ENCODE measurements at regions not wholly inside any gene's neighbourhood (a gene's known extent, or its start where the extent isn't known, plus 50 kb on each side); places are given as distances from the start of the nearest gene placed in this dataset.
A peak's percentile ranks its signal among the peaks of the same experiment; 100 is the strongest.
"Not testable (repeated sequence)": the region's sequence is repeated elsewhere in the genome, so short reads cannot be mapped to it uniquely, and the experiment has no call there.

DNA sequence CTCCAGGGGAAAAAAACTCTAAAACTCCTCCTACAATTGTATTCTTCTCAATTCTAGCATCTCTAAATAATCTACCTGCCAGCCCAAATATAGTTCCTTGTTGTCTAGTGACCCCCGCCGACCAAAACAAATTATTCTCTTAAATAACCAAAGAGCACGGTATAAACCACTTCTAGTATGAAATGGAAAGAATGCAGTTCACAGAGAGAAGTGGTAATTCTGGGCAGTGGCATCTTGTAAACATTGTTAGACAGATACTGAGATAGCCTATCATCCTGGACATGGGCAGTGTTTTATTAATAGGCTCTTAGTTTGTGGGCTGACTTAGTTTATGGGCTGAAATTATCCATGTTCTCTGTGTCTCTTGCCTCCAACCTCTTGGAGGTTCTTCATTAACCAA is 1412.6 kb upstream of the CDH9 start:
- no peak for FAIRE-seq
- no peak for DNase-seq (ENCODE audit: insufficient read length, low spot score)

DNA sequence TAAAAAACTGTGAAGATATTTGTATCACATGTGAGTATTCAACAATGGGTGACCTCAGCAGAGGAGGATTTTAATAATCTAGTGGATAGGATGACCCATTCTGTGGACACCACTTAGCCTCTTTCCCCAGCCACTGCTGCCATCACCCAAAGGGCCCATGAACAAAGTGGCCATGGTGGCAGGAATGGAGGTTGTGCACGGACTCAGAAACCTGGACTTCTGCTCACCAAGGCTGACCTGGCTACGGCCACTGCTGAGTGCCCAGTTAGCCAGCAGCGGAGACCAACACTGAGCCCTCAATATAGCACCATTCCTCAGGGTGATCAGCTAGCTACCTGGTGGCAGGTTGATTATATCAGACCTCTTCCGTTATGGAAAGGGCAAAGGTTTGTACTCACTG is 1410.4 kb upstream of the CDH9 start:
- DNase-seq (ENCODE audit: insufficient read length, low spot score) (no peak), FAIRE-seq (no peak)

DNA sequence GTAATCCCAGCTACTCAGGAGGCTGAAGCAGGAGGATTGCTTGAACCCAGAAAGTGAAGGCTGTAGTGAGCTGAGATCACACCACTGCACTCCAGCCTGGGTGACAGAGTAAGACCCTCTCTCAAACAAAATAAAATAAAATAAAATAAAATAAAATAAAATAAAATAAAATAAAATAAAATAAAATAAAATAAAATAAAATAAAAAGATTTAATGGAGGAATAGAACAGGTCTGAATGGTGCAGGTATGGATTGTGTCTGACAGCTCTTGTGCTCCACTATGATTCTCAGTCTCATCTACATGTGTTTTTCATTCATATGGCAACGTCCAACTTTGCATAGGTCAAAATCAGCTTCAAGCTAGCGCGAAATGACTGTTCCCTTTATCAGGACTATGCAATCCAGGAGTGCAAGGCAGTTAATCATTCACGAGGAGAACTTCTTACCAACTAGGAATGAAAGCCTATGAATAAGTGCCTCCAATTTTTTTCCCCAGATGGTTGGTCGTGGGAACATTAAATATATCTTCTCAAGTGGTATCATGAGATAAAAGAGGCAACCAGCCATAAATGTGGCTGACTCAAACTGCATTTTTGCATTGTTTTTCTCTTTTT is 1392.3 kb upstream of the CDH9 start:
- FAIRE-seq, result no peak
- no peak for DNase-seq (ENCODE audit: insufficient read length, low spot score)

DNA sequence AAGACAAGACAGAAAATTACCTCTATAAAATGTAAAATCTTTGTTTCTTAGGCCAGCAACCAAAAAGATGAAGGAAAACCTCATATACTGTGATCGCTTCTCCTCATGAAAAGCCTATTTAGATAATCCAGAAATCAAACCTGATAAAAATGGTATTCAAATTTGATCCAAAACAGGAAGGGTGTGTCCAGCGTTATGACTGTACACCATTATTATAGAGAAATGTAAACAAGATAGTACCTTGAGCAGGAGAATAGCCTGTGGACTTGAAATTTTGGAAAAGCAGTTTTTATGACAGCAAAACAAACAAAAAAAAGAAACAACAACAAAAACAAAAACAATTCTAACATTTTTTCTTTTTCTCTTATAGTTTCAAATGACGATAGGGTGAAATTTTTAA is 1382.8 kb upstream of the CDH9 start:
- DNase-seq (ENCODE audit: insufficient read length, low spot score) (no peak), FAIRE-seq (no peak)

DNA sequence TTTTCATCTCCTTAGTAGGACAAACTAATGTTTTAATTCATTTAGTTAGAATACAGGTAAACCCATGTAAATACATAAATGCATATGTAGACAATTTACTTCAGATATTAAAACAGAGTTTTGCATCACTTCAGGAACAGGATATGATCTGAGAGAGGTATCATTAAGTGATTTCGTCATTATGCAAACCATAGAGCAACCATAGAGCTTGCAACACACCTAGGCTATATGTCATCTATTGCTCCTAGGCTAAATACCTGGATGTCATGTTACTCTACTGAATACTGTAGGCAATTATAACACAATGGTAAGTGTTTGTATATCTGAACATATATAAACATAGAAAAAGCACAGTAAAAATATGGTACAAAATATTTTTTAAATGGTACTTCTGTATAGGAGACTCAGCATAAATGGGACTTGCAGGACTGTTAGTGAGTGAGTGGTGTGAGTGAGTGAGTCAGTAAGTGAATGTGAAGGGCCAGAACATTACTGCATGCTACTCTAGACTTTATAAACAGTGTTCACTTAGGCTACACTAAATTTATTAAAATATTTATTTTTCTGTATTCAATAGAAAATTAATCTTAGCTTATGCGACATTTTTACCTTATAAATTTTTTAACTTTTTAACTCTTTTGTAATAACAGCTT is 1377.5 kb upstream of the CDH9 start:
- DNase-seq (ENCODE audit: insufficient read length, low spot score), result no peak
- FAIRE-seq, result no peak

DNA sequence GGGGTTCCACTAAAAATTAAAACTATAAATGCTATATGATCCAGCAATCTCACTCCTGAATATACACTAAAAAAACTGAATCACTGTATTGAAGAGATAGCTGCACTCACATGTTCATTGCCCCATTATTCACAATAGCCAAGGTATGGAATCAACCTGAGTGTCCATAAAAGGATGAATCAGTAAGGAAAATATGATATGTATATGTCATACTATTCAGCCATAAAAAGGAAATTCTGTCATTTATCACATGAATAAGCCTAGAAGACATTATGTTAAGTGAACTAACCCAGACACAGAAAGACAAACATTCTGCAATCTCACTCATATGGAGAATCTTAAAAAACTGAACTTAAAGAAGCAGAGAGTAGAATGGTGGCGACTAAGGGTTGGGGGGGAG is 1376.2 kb upstream of the CDH9 start:
- FAIRE-seq, result no peak
- DNase-seq (ENCODE audit: insufficient read length, low spot score), result no peak

DNA sequence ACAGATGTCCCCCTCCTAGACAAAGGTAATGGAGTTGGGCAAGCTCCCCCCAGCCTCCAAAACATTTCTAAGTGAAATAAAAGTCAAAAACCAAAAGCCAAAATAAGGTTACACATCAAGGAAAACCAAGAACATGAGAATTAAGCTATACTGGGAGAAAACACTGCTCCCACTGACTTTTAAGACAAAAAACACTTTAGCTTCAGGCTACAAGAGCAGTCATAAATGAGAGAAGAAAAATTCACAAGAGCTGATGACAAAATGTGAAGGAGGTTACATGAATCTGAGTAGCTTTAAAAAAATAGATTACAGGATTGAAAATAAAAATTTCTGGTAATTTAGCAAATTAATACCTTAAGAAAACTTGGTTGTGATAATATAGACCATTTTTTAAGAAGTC is 1370.3 kb upstream of the CDH9 start:
- DNase-seq (ENCODE audit: insufficient read length, low spot score), result no peak
- no peak for FAIRE-seq

DNA sequence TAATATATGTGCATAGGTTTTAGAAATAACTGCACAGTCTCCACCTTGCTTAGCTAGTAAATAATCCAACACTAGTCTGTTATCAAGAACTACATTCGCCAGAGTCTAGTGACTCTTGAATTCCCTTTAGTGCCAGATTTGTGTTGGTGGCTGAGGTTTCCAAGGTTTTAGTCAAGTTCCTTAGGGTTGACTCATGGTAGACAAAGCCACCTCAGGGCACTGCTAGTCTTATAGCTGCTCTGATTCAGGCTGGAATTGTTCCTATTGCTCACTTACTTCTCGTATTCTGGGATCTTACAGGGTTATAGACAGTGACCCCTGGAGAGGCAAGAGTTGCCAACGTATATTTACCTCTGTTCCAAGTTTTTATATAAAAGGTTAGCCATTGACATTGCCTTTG is 1369.8 kb upstream of the CDH9 start:
- FAIRE-seq (peak; percentile 85), DNase-seq (ENCODE audit: insufficient read length, low spot score) (peak; percentile 60)

DNA sequence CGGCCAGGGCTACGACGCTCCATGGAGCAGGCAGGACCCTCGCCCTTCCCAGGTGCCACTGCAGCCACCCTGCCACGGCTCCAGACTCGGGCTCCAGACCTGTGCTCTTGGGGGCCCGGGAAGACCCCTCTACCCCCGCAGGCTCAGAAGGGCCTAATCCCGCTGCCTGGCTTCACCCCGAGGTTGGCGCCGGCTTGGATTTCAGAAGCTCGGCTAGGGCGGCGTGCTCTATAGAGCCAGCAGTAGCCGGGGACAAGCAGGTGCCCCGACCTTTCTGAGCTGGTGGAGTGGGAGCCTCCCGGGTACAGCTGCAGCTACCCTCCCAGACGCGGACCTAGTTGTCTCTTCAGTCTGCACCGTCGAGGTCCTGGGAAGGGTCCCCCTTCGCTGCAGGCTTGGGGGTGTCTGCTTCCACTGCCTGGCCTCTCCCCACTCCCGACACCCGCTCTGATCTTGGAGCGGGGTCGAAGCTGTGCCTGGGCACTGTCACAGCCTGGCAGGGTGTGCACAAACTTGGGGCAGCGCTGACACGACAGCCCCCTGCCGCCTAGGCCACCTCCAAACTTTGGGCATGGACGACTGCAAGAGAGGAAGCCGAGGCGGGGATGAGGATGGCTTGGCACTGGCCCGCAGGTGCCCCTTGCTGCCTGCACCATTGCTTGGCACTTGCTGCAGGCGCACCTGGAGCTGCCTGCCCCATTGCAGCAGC is 1366.1 kb upstream of the CDH9 start:
- DNase-seq (ENCODE audit: insufficient read length, low spot score), result no peak
- FAIRE-seq, result no peak

DNA sequence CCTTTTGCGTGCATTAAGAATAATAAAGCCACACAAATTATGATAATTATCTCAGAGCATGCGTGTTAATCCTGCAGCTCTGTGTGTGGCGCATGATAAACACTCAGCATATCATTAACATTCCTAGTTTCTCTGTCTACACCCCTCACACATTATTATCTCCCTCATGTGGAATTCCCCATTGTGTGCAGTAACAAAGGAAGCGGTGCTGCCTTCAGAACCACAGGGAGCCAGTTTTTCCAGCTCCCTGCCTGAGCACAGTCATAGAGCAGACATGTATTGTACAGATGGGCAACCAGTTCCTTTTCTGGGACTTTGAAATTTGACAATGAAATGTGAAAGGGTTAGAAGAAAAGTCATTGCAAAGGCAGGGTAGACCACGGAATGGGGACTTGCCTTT is 1365.5 kb upstream of the CDH9 start:
- DNase-seq (ENCODE audit: insufficient read length, low spot score), result no peak
- FAIRE-seq, result no peak

DNA sequence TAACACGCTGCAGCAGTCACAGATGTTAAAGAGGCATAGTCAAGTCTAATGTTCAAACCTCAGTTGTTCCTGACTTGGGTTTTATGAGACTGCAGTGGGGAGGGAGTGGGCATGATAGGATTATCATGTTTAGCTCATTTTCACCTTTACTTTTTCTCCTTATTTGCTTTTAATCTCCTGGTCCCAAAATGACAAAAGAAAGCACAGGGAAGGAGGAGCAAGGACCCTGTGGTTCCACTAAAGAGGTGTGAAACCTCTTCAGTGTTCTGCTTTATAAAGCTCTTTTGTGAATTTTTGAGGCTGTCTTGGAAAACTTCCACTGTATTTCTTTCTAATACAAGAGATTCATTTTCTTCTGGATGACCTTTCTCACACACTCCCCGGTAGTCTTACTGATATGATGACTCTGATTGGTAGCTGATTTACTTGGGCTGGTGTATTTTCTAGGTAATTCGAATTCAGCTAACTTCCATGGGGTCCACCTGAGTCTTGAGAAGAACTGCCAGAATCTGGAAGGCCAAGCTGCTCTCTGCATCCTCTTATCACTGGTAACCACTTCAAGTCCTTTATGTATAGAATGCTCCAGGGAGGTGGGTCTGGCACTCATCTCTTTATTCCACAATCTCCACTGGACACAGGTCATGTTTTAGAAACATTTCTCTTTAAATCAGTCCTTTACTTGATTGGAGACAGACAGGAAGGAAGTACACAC is 1364.4 kb upstream of the CDH9 start:
- FAIRE-seq (peak; percentile 40), DNase-seq (ENCODE audit: insufficient read length, low spot score) (no peak)

DNA sequence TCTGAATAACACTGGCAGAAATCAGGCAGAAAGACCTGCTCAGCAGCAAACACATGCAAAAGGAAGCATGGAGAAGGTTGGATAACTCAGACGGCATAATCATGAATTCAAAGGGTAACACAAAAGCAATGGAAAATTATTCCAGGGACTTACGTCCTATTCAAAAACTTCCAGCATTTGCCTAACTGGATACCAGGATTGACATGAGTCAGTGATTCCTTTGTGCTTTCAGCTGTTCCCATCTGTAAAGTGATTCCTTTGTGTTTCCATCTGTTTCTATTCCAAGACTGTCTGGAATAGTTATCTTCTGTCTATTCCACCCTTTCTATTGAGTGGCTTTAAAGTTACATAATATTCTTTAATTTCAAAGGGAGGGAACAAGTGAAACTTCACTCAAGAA is 1361.7 kb upstream of the CDH9 start:
- peak; percentile 54 for FAIRE-seq
- DNase-seq (ENCODE audit: insufficient read length, low spot score), result no peak

DNA sequence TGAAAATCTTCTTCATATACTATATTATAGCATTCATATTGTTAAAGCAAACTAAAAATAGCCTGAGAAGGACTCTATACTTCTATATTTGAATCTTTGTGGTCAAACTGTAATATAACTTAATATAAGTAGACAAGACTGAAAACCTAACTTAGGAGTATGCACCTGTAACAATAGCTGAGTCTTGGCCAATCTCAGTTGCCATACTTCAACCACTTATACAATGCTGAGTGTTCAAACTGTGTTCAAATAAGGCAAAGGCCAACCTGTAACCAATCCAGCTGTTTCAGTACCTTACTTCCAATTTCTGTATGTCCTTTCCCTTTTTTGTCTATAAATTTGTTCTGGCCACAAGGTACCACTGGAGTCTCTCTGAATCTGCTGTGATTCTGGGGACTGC is 1360.8 kb upstream of the CDH9 start:
- DNase-seq (ENCODE audit: insufficient read length, low spot score), result no peak
- no peak for FAIRE-seq

DNA sequence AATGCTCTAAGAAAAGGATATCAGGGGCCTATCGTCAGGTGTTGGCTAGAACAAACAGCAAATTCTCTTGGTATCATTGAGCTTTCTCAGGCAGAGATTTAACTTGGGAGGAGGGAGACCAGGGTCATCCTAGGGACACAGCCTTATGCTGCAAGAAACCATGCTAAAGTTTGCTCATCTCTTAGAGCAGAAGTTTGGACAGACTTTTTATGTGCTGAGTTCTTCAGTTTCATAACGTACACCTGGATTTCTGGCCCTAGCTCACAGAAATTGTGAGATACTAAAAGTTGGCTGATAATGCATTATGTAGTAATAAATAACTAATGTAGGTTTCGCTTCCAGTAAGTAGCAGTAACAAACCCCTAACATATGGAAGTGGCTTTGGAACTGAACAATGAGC is 1359.8 kb upstream of the CDH9 start:
- DNase-seq (ENCODE audit: insufficient read length, low spot score), result no peak
- peak; percentile 60 for FAIRE-seq

DNA sequence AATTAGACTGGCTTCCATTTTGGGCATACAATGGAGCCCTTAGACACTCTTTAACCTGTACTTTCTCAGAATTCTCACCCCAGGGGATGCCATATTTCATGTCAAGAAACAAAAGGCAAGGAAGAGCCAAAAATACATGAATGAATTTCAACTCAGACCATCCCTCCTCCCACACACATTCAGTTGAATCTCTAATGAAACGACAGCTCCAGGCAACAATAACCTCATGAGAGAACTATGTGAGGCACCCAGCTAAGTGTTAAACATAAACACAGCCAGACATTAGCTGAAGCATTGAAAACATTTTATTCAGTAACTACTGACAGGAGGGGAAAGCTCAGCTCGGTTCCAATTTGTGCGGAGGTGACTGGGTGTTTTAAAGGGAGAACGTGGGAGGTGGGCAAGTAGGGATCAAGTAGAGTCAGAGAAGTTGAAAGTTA is 1359.1 kb upstream of the CDH9 start:
- peak; percentile 76 for DNase-seq (ENCODE audit: insufficient read length, low spot score)

DNA sequence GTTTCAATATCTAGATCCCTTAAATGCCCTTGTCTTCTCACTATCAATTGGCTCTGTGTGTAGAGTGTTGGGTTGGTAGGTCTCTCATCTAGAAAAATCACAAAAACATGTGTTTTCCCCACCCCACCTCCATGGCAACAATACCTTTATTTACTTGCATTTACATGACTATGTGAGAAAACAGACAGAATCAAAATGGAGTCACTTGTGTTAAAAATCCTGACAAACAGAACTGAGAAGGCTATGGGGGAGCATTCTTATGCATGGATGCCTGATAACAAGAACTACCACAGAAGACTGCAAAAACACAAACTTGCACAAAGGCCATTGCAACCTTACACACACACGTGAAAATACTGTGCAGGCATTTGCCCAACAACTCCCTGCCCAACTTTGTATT is 1352.9 kb upstream of the CDH9 start:
- DNase-seq (ENCODE audit: insufficient read length, low spot score) (no peak), FAIRE-seq (no peak)

More for the DNA sequence above, 1359.1 kb upstream of the CDH9 start:
- FAIRE-seq, result peak; percentile 98

DNA sequence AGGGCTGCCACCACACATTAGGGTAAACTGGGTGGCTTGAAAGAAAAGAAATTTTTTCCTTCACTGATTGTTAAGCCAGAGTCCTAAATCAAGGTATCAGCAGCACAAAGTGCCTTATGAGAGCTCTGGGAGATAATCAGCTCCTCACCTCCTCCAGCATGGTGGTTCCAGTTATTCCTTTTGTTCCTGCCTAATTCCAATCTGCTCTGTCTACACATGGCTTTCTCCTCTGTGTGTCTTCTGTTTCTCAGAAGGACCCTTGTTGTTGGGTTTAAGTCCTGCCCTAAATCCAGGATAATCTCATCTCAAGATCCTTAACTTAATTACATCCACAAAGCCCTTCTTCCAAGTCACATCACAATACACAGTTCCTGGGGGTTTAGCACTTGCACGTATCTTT is 1352.0 kb upstream of the CDH9 start:
- FAIRE-seq (peak; percentile 81), DNase-seq (ENCODE audit: insufficient read length, low spot score) (no peak)

DNA sequence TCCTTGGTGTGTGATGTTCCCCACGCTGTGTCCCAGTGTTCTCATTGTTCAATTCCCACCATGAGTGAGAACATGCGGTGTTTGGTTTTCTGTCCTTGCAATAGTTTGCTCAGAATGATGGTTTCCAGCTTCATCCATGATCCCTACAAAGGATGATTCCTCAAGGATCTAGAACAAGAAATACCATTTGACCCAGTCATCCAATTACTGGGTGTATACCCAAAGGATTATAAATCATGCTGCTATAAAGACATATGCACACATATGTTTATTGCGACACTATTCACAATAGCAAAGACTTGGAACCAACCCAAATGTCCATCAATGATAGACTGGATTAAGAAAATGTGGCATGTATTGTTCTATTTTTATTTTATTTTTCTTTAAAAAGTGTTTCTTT is 1351.3 kb upstream of the CDH9 start:
- FAIRE-seq; DNase-seq (ENCODE audit: insufficient read length, low spot score): not testable (repeated sequence)

DNA sequence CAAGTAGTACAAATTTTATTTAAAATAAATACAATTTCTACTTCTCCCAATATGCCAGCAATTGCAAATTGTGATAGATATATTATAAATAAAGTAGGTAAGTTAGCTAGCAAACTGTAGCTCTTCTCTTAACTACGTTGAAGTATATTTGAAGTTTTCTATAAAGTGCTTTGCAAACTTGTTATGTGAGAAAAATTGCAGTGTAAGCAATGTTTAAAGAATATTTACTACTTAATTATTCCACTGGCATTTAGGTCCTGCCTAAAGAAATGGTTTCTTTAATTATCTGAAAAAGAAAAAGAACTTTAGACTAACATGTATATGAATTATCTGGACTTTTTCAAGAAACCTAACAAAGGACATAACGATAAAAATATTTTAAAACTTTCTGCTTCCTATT is 1350.0 kb upstream of the CDH9 start:
- no peak for FAIRE-seq
- no peak for DNase-seq (ENCODE audit: insufficient read length, low spot score)

DNA sequence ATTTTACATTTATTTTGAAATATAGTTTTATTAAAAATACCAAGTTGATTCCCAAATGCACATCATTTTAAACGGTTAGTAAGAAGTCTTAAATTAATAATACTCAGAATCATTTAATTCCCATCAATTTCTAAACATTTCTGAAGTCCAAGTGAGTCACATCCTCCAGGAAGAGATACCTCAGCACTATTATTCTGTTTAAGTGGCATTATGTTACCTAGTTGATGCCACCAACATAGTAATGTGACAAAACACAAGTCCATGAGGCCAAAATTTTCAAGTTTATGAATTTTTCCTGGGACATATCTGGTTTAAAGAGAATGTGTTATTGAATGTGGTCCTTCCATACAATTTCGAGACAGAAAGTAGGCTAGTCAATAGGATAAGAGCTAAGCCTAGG is 1348.3 kb upstream of the CDH9 start:
- FAIRE-seq, result no peak
- no peak for DNase-seq (ENCODE audit: insufficient read length, low spot score)

DNA sequence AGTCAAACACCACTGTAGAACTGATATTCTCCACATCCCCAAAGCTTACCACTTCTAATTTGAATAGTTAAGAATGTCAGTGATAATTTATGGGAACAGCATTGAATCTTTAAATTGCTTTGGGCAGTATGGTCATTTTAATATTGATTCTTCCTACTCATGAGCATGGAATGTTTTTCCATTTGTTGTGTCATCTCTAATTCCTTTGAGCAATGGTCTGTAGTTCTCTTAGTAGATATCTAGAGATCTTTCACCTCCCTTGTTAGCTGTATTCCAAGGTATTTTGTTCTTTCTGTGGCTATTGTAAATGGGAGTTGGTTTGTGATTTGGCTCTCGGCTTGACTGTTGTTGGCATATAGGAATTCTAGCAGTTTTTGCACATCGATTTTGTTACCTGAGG is 1341.8 kb upstream of the CDH9 start:
- FAIRE-seq, result peak; percentile 20
- DNase-seq (ENCODE audit: insufficient read length, low spot score), result no peak
